ENCODE measurements at regions not wholly inside any gene's neighbourhood (a gene's known extent, or its start where the extent isn't known, plus 50 kb on each side); places are given as distances from the start of the nearest gene placed in this dataset.
"Not testable (repeated sequence)": the region's sequence is repeated elsewhere in the genome, so short reads cannot be mapped to it uniquely, and the experiment has no call there.

GRCh38 chr3:194884649-194885315, 199.1 kb downstream of the FAM43A start:
- peak; percentile 89 for DNase-seq (ENCODE audit: low spot score)

DNA sequence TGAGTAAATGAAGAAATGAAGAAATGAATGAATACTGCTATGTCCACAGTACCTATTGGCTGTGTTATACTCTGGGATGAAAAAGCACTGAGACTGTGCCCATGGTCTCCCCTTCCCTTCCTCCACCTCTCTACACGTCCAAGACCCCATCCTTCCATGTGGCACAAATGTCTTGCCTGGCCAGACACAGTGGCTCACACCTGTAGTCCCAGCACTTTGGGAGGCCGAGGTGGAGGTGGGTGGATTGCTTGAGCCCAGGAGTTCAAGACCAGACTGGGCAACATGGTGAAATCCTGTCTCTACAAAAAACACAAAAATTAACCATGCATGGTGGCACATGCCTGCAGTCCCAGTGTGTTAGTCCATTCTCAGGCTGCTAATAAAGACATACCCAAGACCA, 200.1 kb downstream of the FAM43A start:
- DNase-seq (ENCODE audit: low spot score) = no peak

GRCh38 chr3:194886836-194887235, 201.2 kb downstream of the FAM43A start:
- DNase-seq (ENCODE audit: low spot score) = no peak

DNA sequence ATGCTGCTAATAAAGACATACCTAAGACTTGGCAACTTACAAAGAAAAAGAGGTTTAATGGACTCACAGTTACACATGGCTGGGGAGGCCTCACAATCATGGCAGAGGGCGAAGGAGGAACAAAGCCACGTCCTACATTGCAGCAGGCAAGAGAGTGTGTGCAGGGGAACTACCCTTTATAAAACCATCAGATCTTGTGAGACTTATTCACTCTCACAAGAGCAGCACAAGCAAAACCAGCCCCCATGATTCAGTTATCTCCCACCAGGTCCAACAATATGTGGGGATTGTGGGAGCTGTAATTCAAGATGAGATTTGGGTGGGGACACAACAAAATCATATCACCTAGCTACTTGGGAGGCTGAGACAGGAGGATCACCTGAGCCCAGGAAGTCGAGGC, 202.4 kb downstream of the FAM43A start:
- DNase-seq (ENCODE audit: low spot score) = not testable (repeated sequence)

DNA sequence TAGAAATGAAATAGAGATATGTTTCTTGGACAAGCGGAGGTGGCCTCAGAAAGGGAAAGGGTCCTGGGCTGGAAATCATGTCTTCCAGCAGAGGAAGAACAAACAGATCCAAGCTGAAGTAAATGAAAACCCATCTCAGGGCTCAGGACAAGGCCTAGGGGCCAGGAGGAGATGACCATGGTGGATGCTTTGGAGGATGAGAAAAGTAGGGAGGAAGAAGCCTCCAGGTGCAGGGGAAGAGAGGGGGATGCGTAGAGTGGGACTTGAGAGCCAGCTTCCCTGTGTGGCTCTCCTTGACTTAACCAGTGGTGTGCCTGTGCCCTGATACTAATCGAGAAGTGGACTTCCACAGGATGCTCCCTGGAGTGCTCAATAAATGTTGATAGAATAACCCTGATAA, 203.2 kb downstream of the FAM43A start:
- DNase-seq (ENCODE audit: low spot score) = no peak

DNA sequence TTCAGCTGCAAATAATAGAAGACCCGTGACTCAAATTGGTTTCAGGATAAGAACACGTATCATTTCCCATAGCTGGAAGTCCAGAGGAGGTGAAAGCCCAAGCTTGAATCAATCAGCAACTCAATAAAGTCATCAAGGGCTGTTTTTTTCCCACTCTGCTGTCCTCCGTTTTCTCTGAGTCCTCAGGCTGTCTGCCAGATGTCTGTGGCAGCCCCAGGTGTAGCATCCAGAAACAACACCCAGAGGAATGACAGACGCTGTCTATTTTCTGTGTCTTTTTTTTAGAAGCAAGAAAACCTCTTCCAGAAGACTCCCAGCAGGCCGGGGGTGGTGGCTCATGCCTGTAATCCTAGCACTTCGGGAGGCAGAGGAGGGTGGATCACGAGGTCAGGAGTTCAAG, 204.4 kb downstream of the FAM43A start:
- no peak for DNase-seq (ENCODE audit: low spot score)

DNA sequence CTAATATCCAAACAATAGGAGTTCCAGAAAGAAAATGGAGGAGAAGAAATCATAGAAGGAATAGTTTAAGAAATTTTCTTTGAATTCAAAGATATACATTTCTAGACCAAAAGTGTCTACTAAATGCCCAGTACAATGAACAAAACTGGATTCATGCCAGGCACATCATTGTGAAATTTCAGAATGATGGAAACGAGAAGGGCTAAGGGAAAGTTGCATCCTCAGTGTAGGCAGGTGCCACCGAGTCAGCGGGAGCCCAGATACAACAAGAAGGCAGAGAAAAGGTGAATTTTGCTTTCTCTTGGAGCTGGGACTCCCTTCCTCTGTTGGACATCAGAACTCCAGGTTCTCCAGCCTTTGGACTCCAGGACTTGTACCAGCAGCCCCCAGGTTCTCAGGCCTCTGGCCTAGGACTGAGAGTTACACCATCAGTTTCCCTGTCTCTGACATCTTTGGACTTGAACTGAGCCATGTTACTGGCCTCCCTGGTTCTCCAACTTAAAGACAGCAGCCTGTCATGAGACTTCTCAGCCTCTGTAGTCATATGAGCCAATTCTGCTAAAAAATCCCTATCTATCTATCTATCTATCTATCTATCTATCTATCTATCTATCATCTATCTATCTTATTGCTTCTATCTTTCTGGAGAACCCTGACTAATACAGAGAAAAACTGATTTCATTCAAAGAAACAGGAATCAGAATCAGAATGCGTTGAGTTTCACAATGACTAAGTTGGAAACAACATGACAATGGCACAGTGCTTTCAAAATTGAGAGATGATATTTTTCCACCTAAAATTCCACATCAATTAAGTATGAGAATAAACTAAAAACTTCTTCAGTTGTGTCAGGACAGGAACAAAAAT, 207.7 kb downstream of the FAM43A start:
- DNase-seq (ENCODE audit: low spot score) = no peak

DNA sequence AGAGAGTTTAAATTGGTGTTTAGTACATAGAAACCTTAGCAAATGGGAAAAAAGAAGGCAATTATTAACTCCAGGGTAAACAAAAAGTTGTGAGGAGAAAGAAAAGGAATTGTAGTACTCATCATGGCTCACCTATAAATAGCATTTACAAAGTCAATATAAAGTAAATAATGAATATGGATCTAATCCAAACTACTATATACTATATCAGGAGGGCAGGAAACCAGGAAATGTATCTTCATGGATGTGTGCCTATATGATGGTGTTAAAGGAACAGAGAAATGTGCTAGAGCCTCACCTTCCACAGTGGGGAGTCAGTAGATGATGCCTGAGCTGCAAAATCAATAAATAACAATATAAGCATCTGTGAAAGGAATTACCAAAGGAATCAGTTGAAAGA, 208.9 kb downstream of the FAM43A start:
- no peak for DNase-seq (ENCODE audit: low spot score)

DNA sequence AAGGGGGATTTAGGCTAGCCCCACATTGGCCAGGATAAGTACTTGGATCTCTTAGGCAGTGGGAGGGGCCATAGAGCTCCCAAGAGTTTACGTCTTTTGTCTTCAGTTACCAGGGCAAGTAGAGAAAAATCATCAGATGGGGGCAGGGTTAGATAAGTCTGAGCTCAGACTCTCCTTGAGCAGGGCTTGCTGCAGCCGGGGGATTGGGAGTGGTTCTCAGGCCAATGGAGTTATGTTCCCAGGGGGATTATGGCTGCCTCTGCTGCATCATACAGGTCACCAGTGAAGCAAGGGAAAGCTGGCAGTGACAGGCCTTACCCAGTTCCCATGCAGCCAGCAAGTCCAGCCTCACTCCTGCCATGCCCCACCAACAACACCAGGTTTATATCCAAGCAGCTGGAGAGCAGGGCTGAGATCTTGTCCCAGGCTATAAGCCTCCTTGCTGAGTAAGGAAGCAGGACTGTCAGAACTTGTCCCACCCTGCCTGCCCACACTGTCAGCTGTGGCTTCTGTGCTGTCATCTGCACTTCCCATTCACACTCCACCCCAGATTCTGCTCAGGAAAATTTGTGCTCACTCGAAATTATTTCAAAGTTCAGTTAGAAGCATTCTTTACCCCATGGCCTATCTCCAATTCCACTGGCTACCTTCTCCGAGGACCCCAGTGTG, 215.3 kb downstream of the FAM43A start:
- no peak for DNase-seq (ENCODE audit: low spot score)

- DNase-seq (ENCODE audit: low spot score) = not testable (repeated sequence)
Measured at GRCh38 chr3:194903447-194903846, 217.8 kb downstream of the FAM43A start.

DNA sequence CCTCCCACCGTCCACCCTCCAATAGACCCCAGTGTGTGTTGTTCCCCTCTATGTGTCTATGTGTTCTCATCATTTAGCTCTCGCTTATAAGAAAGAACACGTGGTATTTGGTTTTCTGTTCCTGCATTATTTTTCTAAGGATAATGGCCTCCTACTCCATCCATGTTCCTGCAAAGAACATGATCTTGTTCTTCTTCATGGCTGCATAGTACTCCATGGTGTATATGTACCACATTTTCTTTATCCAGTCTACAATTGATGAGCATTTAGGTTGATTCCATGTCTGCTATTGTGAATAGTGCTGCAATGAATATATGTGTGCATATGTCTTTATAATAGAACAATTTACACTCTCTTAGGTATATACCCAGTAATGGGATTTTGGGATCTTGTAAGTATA, 219.3 kb downstream of the FAM43A start:
- not testable (repeated sequence) for DNase-seq (ENCODE audit: low spot score)

DNA sequence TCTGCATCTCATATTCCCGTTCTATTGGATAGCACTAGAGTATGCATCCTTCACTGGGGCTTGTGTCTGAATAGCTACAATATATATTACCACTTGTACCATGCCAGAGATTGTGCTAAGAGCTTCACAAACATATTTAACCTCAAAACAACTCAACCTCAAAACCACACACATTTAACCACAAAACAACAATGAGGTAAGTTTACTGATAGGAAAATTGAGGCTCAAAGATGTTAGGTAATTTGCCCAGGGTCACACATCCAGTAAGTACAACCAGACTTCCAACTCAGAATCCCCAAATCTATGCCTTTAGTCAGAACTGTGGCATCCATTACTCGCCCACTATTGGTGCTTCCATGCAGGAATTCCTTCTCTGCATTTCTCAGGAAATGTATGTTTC, 220.0 kb downstream of the FAM43A start:
- no peak for DNase-seq (ENCODE audit: low spot score)

DNA sequence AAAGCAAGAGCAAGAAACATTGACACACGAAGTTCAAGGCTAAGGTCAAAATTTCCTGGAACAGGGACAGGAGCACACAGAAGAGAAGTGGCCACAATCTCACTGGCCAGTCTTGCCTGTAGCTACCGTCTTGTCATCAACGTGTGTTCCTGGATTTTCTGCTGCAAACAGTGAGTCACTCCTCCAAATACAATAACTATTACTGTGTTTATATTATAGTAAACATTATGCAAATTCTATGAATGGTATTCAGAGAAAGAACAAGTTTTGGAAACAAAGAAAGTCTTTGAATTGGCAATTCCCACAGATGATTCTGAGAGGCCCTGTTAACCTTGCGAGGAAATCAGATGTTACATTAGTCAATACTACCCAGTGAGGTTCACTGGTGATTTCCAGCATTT, 220.5 kb downstream of the FAM43A start:
- DNase-seq (ENCODE audit: low spot score) = peak; percentile 72

GRCh38 chr3:194906970-194907629, 221.4 kb downstream of the FAM43A start:
- DNase-seq (ENCODE audit: low spot score) = no peak

DNA sequence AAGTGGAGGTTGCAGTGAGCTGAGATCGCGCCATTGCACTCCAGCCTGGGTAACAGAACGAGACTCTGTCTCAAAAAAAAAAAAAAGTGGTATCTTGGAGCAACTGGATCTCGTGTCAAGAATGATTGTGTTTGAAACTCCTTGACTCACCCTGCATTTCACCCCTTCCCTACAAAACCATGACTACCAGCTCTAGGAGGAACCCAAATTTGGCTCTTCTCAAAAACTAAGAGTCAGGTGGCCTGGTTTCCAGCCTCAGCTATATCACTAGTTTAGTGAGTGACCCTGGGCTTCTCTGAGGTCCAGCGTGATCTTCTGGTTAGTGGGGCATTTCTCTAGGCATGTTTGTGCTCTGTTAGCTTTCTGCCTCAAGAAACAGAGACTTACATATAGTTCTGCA, 222.1 kb downstream of the FAM43A start:
- no peak for DNase-seq (ENCODE audit: low spot score)

DNA sequence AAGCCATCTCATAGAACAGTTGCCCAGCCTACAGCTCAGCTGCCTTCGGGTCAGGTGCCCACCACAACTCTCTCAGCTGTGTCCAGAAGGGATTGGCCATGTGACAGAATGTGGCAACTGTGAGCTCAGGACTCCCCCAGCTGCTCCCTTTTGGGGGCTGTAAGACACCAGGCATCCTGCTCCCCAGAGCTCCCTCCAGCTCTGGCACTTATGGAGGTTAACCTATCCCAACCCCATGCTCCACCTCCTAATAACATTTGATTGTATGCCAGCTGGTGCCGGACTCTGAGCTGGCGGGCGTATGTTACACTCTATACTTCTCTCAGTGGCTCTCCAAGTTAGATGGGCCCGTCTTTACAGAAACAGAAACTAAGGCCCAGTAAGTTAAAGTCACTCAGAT, 222.8 kb downstream of the FAM43A start:
- no peak for DNase-seq (ENCODE audit: low spot score)

- no peak for DNase-seq (ENCODE audit: low spot score)
Measured at GRCh38 chr3:194908972-194909371, 223.3 kb downstream of the FAM43A start.

GRCh38 chr3:194910414-194910984, 224.8 kb downstream of the FAM43A start:
- no peak for DNase-seq (ENCODE audit: low spot score)

GRCh38 chr3:194913316-194913715, 227.6 kb downstream of the FAM43A start:
- no peak for DNase-seq (ENCODE audit: low spot score)

DNA sequence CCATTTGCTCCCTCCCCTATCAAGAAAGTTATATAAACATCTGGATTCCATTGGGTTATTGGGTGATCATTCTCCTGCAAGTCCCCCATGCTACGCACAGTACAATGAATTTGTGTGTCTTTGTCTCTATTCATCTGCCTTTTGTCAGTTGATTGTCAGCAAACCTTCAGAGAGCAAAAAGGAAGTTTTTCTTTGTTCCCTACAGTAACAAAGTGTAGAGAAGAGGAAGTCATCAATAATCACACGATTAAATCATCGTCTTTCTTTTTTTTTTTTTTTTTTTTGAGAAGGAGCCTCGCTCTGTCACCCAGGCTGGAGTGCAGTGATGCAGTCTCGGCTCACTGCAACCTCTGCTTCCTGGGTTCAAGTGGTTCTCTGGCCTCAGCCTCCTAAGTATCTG, 239.2 kb downstream of the FAM43A start:
- not testable (repeated sequence) for DNase-seq (ENCODE audit: low spot score)

- DNase-seq (ENCODE audit: low spot score) = no peak
Measured at GRCh38 chr3:194925614-194926013, 239.9 kb downstream of the FAM43A start.

DNA sequence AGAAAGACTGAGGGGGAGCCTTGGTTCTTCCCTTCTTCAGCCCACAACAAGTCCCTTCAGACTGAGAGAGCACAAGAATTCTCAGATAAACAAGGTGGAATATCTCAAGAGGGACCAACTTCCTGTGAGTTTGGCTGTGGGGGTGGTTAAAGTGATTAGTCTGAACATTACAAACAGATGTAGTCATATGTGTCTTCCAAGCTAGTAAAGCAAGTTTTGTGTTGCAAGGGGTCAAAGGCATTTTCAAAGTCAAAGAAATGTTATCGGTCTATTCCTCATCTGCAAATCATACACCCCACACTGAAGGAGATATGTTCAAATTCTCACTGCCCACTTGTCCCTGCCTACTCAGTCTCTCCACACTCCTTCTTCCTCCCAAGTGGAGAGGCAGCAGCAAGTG, 242.5 kb downstream of the FAM43A start:
- DNase-seq (ENCODE audit: low spot score) = peak; percentile 71
